GM12878 (cell line): ENCODE measurements at regions not wholly inside any gene's neighbourhood (a gene's known extent, or its start where the extent isn't known, plus 50 kb on each side); places are given as distances from the start of the nearest gene placed in this dataset.

Experiments
- ATAC-seq: fragments of 200-7000 bp; cut with Tn5 transposase; 3 replicates; pipeline ENCODE4 v1.9.1; 2020; ENCODE audit warnings: mild to moderate bottlenecking, moderate library complexity
- BruUV-seq: library from RNA; stranded (reverse); fragments of 400-500 nt; replicated peaks from 2 replicates; lab custom pipeline; 2021; lab: Mats Ljungman, UMichigan
- CTCF ChIA-PET: fragments of 300-600 bp; sonication (Branson Sonifier 250); formaldehyde crosslinking; extraction: SDS; loops from one replicate; lab custom pipeline; 2021; ENCODE audit warnings: inconsistent platforms; lab: Yijun Ruan, JAX
- POLR2A ChIA-PET: fragments of 350-600 bp; formaldehyde crosslinking; extraction: SDS; loops from one replicate; lab custom pipeline; 2021; ENCODE audit warnings: inconsistent platforms; lab: Charles Lee
- RAD21 ChIA-PET: fragments of 300-600 bp; sonication (Branson Sonifier 250); formaldehyde crosslinking; loops from one replicate; lab custom pipeline; 2023; ENCODE audit warnings: antibody characterized with exemption; ENCODE audit not compliant: unreplicated experiment; lab: Charles Lee
- SMC1A ChIA-PET: fragments of 300-600 bp; sonication (Branson Sonifier 250); formaldehyde crosslinking; loops from one replicate; lab custom pipeline; 2023; ENCODE audit not compliant: unreplicated experiment, uncharacterized antibody; lab: Charles Lee
- DNase-seq: peaks from one replicate; pipeline ENCODE4 v3.0.0-alpha.2; 2011; ENCODE audit warnings: low read depth, low spot score
- FAIRE-seq: peaks from 3 replicates; lab custom pipeline; 2011; peaks lifted over from hg19 to GRCh38; lab: Jason Lieb, UNC
- H2AFZ ChIP-seq: 2 replicates; pipeline ENCODE4 v1.6.0; 2011; ENCODE audit warnings: low read depth, low read length, control low read depth; ENCODE audit not compliant: control insufficient read depth
- H3K27ac ChIP-seq: 2 replicates; pipeline ENCODE4 v1.5.1; 2011; ENCODE audit warnings: control low read depth; ENCODE audit not compliant: control insufficient read depth, insufficient read depth
- H3K27me3 ChIP-seq, 2 experiments: replicated peaks in 1 of 2; 2 replicates each; pipeline versions ENCODE4 v1.6.0 to v1.6.1; 2011; ENCODE audit warnings: low read length in 1 of 2; ENCODE audit not compliant: control insufficient read depth in 2 of 2, insufficient read depth in 2 of 2
- H3K36me3 ChIP-seq, 2 experiments: 2 replicates each; pipeline ENCODE4 v1.5.1; 2011; ENCODE audit warnings: low read length in 1 of 2; ENCODE audit not compliant: control insufficient read depth in 2 of 2, insufficient read depth in 2 of 2
- H3K4me1 ChIP-seq: 2 replicates; pipeline ENCODE4 v1.6.1; 2011; ENCODE audit warnings: mild to moderate bottlenecking, low read length, moderate library complexity, mixed read lengths; ENCODE audit not compliant: control insufficient read depth, insufficient read depth
- H3K4me2 ChIP-seq: 2 replicates; pipeline ENCODE4 v1.6.0; 2011; ENCODE audit warnings: control low read depth; ENCODE audit not compliant: control insufficient read depth, insufficient read depth
- H3K4me3 ChIP-seq: fragments of 200-600 bp; sonication (generic); 2 replicates; pipeline ENCODE4 v1.5.1; 2016
- H3K79me2 ChIP-seq: 2 replicates; pipeline ENCODE4 v1.6.0; 2011; ENCODE audit warnings: low read length; ENCODE audit not compliant: control insufficient read depth, insufficient read depth
- H3K9ac ChIP-seq: 2 replicates; pipeline ENCODE4 v1.8.0; 2011; ENCODE audit warnings: low read length, control low read depth, mixed read lengths; ENCODE audit not compliant: control insufficient read depth, insufficient read depth
- H3K9me3 ChIP-seq: replicated peaks from 3 replicates; pipeline ENCODE4 v1.5.1; 2011; ENCODE audit warnings: mild to moderate bottlenecking, low read length; ENCODE audit not compliant: control insufficient read depth, insufficient read depth
- H4K20me1 ChIP-seq: 2 replicates; pipeline ENCODE4 v1.6.0; 2011; ENCODE audit not compliant: control insufficient read depth, insufficient read depth
- ASH2L ChIP-seq: fragments of 300-600, 200-600 bp; sonication (generic); IDR thresholded peaks from 2 replicates; pipeline ENCODE4 v1.6.1; 2017; ENCODE audit warnings: low read depth, mild to moderate bottlenecking, borderline replicate concordance
- CBX3 ChIP-seq: fragments of 200-600 bp; sonication (generic); IDR thresholded peaks from 2 replicates; pipeline ENCODE4 v1.6.1; 2016; ENCODE audit warnings: low read depth, borderline replicate concordance
- CHD2 ChIP-seq: IDR thresholded peaks from 2 replicates; pipeline ENCODE4 v1.6.1; 2011; ENCODE audit warnings: low read depth, low read length, improper control_type of control experiment, borderline replicate concordance
- CREB1 ChIP-seq: IDR thresholded peaks from 2 replicates; pipeline ENCODE4 v1.6.1; 2012; ENCODE audit warnings: low read depth, mild to moderate bottlenecking, inconsistent platforms
- E4F1 ChIP-seq: fragments of 450-650 bp; IDR thresholded peaks from 2 replicates; pipeline ENCODE4 v1.6.1; 2018; ENCODE audit warnings: borderline replicate concordance, mild to moderate bottlenecking; ENCODE audit not compliant: partially characterized antibody
- FOS ChIP-seq: IDR thresholded peaks from 3 replicates; pipeline ENCODE4 v1.6.1; 2011; ENCODE audit warnings: borderline replicate concordance; ENCODE audit not compliant: insufficient read length; ENCODE audit errors: extremely low read depth
- IKZF1 ChIP-seq: fragments of 450-650 bp; conservative IDR thresholded peaks from 2 replicates; pipeline ENCODE4 v1.6.1; 2017; ENCODE audit warnings: antibody characterized with exemption, mild to moderate bottlenecking
- IRF5 ChIP-seq: fragments of 450-650 bp; IDR thresholded peaks from 2 replicates; pipeline ENCODE4 v1.6.1; 2017; ENCODE audit warnings: borderline replicate concordance
- MEF2A ChIP-seq: IDR thresholded peaks from 2 replicates; pipeline ENCODE4 v1.6.1; 2011; ENCODE audit warnings: low read depth, mild to moderate bottlenecking, low read length, moderate library complexity; ENCODE audit not compliant: insufficient read depth
- MEF2B ChIP-seq: fragments of 450-650 bp; IDR thresholded peaks from 2 replicates; pipeline ENCODE4 v1.6.1; 2018; ENCODE audit warnings: mild to moderate bottlenecking, moderate library complexity; ENCODE audit not compliant: partially characterized antibody, poor library complexity, severe bottlenecking
- MXI1 ChIP-seq: fragments of 150-350 bp; IDR thresholded peaks from 2 replicates; pipeline ENCODE4 v1.6.1; 2011; ENCODE audit warnings: low read depth, mild to moderate bottlenecking, inconsistent platforms, low read length, improper control_type of control experiment
- NFXL1 ChIP-seq: fragments of 450-650 bp; IDR thresholded peaks from 2 replicates; pipeline ENCODE4 v1.6.1; 2017; ENCODE audit warnings: antibody characterized with exemption, mild to moderate bottlenecking, borderline replicate concordance
- RCOR1 ChIP-seq: conservative IDR thresholded peaks from 2 replicates; pipeline ENCODE4 v1.6.1; 2012; ENCODE audit warnings: low read depth, low read length, improper control_type of control experiment
- REST ChIP-seq: IDR thresholded peaks from 2 replicates; pipeline ENCODE4 v1.6.1; 2012; ENCODE audit warnings: mild to moderate bottlenecking, low read depth, low read length
- STAT1 ChIP-seq: fragments of 450-650 bp; conservative IDR thresholded peaks from 2 replicates; pipeline ENCODE4 v1.6.1; 2014; ENCODE audit warnings: antibody characterized with exemption, mild to moderate bottlenecking
- SUPT20H ChIP-seq: IDR thresholded peaks from 2 replicates; pipeline ENCODE4 v1.6.1; 2011; ENCODE audit warnings: low read depth, mild to moderate bottlenecking, low read length, moderate library complexity, borderline replicate concordance; ENCODE audit not compliant: control insufficient read depth
- ZNF274 ChIP-seq: IDR thresholded peaks from one replicate; pipeline ENCODE4 v1.8.0; 2011; ENCODE audit not compliant: insufficient read length, insufficient read depth
- WGBS: methylation state at CpG from one replicate; pipeline ENCODE4 v1.1.6; 2016; ENCODE audit warnings: low lambda C conversion rate; ENCODE audit not compliant: insufficient replicate concordance, insufficient coverage; ENCODE audit errors: missing lambda C conversion rate; 5-methylcytosine and 5-hydroxymethylcytosine counted together
- in situ Hi-C: fragments of 300-500 bp; cut with MboI; formaldehyde crosslinking; loops from 9 replicates; pipeline ENCODE4 v1.14.3; 2018; ENCODE audit warnings: mixed read lengths
- intact Hi-C: fragments of 100-400 bp; cut with micrococcal nuclease; formaldehyde crosslinking; loops from one replicate; pipeline ENCODE4 v1.14.2; 2022; ENCODE audit not compliant: unreplicated experiment

GRCh38 chr11:106619320-106619990 lies 398.8 kb downstream of the GUCY1A2 start (continued):
- TF ChIP-seq MEF2A = no peak
- no peak for TF ChIP-seq MXI1
- TF ChIP-seq FOS = no peak
- TF ChIP-seq CBX3 = no peak
- TF ChIP-seq STAT1 = no peak
- TF ChIP-seq IRF5 = no peak
- no peak for TF ChIP-seq IKZF1
- TF ChIP-seq RCOR1 = no peak

GRCh38 chr11:106621484-106621883 lies 396.8 kb downstream of the GUCY1A2 start:
- Histone ChIP-seq H4K20me1 (no peaks in the 10 kb centered on the region), H3K27ac (no peak overlapping the region), H3K36me3 (no peaks in the 10 kb centered on the region), H3K27me3 (no peaks in the 10 kb centered on the region), H3K9me3 (no peaks in the 10 kb centered on the region), H3K9ac (no peak overlapping the region), H3K79me2 (no peaks in the 10 kb centered on the region), H3K4me2 (no peak overlapping the region), H2AFZ (no peak overlapping the region), H3K4me3 (no peak overlapping the region), H3K4me1 (no peaks in the 10 kb centered on the region)
- WGBS = 39% methylated on average over 3 of the region's 3 CpGs
- ChIA-PET SMC1A (no interaction called here), CTCF (no interaction called here), RAD21 (no interaction called here), POLR2A (no interaction called here)
- ATAC-seq (no peak), DNase-seq (no peak), FAIRE-seq (no peak)
- intact Hi-C loops = no loop called here
- in situ Hi-C loops = no loop called here
- no TSS peak for BruUV-seq
- no peak for TF ChIP-seq SUPT20H
- TF ChIP-seq NFXL1 = no peak
- no peak for TF ChIP-seq MEF2B
- no peak for TF ChIP-seq E4F1
- no peak for TF ChIP-seq CHD2
- TF ChIP-seq ASH2L = no peak
- no peak for TF ChIP-seq ZNF274
- TF ChIP-seq CREB1 = no peak
- no peak for TF ChIP-seq REST
